Osteoblast (primary cell): ENCODE measurements at regions not wholly inside any gene's neighbourhood (a gene's known extent, or its start where the extent isn't known, plus 50 kb on each side); places are given as distances from the start of the nearest gene placed in this dataset.

Experiments used
- DNase-seq: peaks from one replicate; pipeline ENCODE4 v3.0.0; 2011; ENCODE audit warnings: low spot score, mixed read lengths; ENCODE audit not compliant: insufficient read length; ENCODE audit errors: missing footprints
- H2AFZ ChIP-seq: 2 replicates; pipeline ENCODE4 v1.6.0; 2011; ENCODE audit warnings: mild to moderate bottlenecking, low read length
- H3K27ac ChIP-seq: 2 replicates; pipeline ENCODE4 v1.5.1; 2011; ENCODE audit warnings: mild to moderate bottlenecking, low read depth, low read length, moderate library complexity
- H3K27me3 ChIP-seq: 2 replicates; pipeline ENCODE4 v1.6.0; 2012; ENCODE audit warnings: mild to moderate bottlenecking, control low read depth, inconsistent platforms, low read length, moderate library complexity; ENCODE audit not compliant: insufficient read depth
- H3K36me3 ChIP-seq: 2 replicates; pipeline ENCODE4 v1.5.1; 2011; ENCODE audit warnings: mild to moderate bottlenecking, low read length, control low read depth, moderate library complexity; ENCODE audit not compliant: insufficient read depth
- H3K4me1 ChIP-seq: 2 replicates; pipeline ENCODE4 v1.5.1; 2011; ENCODE audit warnings: mild to moderate bottlenecking, low read length, control low read depth, moderate library complexity; ENCODE audit not compliant: insufficient read depth
- H3K4me2 ChIP-seq: 2 replicates; pipeline ENCODE4 v1.6.0; 2011; ENCODE audit warnings: mild to moderate bottlenecking, low read length; ENCODE audit not compliant: insufficient read depth
- H3K4me3 ChIP-seq: fragments of 200-600 bp; sonication (generic); 3 replicates; pipeline ENCODE4 v1.5.1; 2012; ENCODE audit warnings: mild to moderate bottlenecking, low read length, inconsistent platforms; ENCODE audit not compliant: insufficient read depth
- H3K79me2 ChIP-seq: 2 replicates; pipeline ENCODE4 v1.6.0; 2012; ENCODE audit warnings: mild to moderate bottlenecking, low read length, control low read depth, inconsistent platforms; ENCODE audit not compliant: insufficient read depth
- H3K9me3 ChIP-seq: 2 replicates; pipeline ENCODE4 v1.5.1; 2011; ENCODE audit warnings: low read depth, low read length, control low read depth
- H4K20me1 ChIP-seq: 2 replicates; pipeline ENCODE4 v1.6.0; 2012; ENCODE audit warnings: mild to moderate bottlenecking, low read length, control low read depth; ENCODE audit not compliant: insufficient read depth
- TF ChIP-seq, protein P1 (sequence below): IDR thresholded peaks from 2 replicates; pipeline ENCODE4 v1.5.1; 2011; ENCODE audit warnings: mild to moderate bottlenecking, low read depth, low read length, moderate library complexity; ENCODE audit errors: extremely low read depth

DNA sequence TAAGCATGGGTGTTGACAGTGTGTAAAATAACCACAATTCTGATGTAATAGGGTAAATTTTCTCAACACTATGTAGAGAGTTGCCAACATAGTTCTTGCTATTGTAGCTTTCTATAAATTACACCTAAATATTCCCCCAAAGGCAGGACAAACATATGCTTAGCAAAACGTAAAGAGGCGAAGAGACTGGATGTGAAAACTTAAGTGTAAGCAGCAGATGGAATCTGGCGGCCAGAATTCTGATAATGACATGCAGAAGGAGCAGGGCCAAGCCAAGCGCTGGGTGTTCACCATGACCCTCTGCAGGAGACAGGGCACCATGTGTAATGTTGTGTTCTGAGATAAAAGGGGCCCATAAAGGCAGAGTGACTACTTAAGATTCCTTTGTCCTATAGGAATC lies 105.2 kb upstream of the ZNF521 start:
- Histone ChIP-seq H3K27ac (no peak overlapping the region), H3K9me3 (no peaks in the 10 kb centered on the region), H3K4me2 (no peak overlapping the region), H3K79me2 (no peaks in the 10 kb centered on the region), H3K36me3 (no peaks in the 10 kb centered on the region), H3K27me3 (no peaks in the 10 kb centered on the region), H2AFZ (no peak overlapping the region), H4K20me1 (no peaks in the 10 kb centered on the region), H3K4me1 (no peaks in the 10 kb centered on the region), H3K4me3 (no peak overlapping the region)
- no peak for DNase-seq
- TF ChIP-seq, protein P1, sequence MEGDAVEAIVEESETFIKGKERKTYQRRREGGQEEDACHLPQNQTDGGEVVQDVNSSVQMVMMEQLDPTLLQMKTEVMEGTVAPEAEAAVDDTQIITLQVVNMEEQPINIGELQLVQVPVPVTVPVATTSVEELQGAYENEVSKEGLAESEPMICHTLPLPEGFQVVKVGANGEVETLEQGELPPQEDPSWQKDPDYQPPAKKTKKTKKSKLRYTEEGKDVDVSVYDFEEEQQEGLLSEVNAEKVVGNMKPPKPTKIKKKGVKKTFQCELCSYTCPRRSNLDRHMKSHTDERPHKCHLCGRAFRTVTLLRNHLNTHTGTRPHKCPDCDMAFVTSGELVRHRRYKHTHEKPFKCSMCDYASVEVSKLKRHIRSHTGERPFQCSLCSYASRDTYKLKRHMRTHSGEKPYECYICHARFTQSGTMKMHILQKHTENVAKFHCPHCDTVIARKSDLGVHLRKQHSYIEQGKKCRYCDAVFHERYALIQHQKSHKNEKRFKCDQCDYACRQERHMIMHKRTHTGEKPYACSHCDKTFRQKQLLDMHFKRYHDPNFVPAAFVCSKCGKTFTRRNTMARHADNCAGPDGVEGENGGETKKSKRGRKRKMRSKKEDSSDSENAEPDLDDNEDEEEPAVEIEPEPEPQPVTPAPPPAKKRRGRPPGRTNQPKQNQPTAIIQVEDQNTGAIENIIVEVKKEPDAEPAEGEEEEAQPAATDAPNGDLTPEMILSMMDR = no peak

GRCh38 chr18:25456334-25457010 lies 104.5 kb upstream of the ZNF521 start:
- H3K27me3 ChIP-seq = no peaks in the 10 kb centered on the region
- H3K4me1 ChIP-seq = no peaks in the 10 kb centered on the region
- no peak overlapping the region for H2AFZ ChIP-seq
- H3K27ac ChIP-seq = no peak overlapping the region
- no peaks in the 10 kb centered on the region for H3K9me3 ChIP-seq
- H3K4me3 ChIP-seq = no peak overlapping the region
- no peaks in the 10 kb centered on the region for H3K36me3 ChIP-seq
- H3K79me2 ChIP-seq = no peaks in the 10 kb centered on the region
- TF ChIP-seq, protein P1 = no peak
- no peaks in the 10 kb centered on the region for H4K20me1 ChIP-seq
- DNase-seq = no peak
- no peak overlapping the region for H3K4me2 ChIP-seq

- Histone ChIP-seq H3K4me3 (no peak overlapping the region), H3K27ac (no peak overlapping the region), H3K9me3 (no peaks in the 10 kb centered on the region), H3K4me2 (no peak overlapping the region), H4K20me1 (no peaks in the 10 kb centered on the region), H3K27me3 (no peaks in the 10 kb centered on the region), H2AFZ (no peak overlapping the region), H3K36me3 (no peaks in the 10 kb centered on the region), H3K79me2 (no peaks in the 10 kb centered on the region), H3K4me1 (no peaks in the 10 kb centered on the region)
- DNase-seq = no peak
- TF ChIP-seq, protein P1 = no peak
Observed at GRCh38 chr18:25455646-25456045, 103.7 kb upstream of the ZNF521 start.

- Histone ChIP-seq H3K27me3 (no peaks in the 10 kb centered on the region), H3K9me3 (no peaks in the 10 kb centered on the region), H3K36me3 (no peaks in the 10 kb centered on the region), H4K20me1 (no peaks in the 10 kb centered on the region), H2AFZ (no peak overlapping the region), H3K79me2 (no peaks in the 10 kb centered on the region), H3K4me2 (no peak overlapping the region), H3K4me1 (no peaks in the 10 kb centered on the region), H3K27ac (no peak overlapping the region), H3K4me3 (no peak overlapping the region)
- no peak for DNase-seq
- TF ChIP-seq, protein P1 = no peak
Observed at GRCh38 chr18:25455159-25455558, 103.2 kb upstream of the ZNF521 start.
